H1 (cell line): ENCODE measurements at regions not wholly inside any gene's neighbourhood (a gene's known extent, or its start where the extent isn't known, plus 50 kb on each side); places are given as distances from the start of the nearest gene placed in this dataset.

Experiments used
- BCL11A ChIP-seq, 2 experiments: IDR thresholded peaks; one replicate each; pipeline ENCODE4 v1.6.1; 2011; ENCODE audit warnings: low read depth in 2 of 2, low read length in 2 of 2, mild to moderate bottlenecking in 2 of 2
- JUND ChIP-seq: IDR thresholded peaks from 2 replicates; pipeline ENCODE4 v1.6.1; 2011; ENCODE audit warnings: mild to moderate bottlenecking, improper control_type of control experiment, low read length
- MAFK ChIP-seq: IDR thresholded peaks from 2 replicates; pipeline ENCODE4 v1.6.1; 2012; ENCODE audit warnings: low read depth, mild to moderate bottlenecking, improper control_type of control experiment, low read length
- RAD21 ChIP-seq, 2 experiments: IDR thresholded peaks in 1 of 2; conservative IDR thresholded peaks in 1 of 2; 2 replicates each; pipeline ENCODE4 v1.6.1; 2011; ENCODE audit warnings: low read depth in 2 of 2, low read length in 2 of 2, improper control_type of control experiment in 1 of 2, inconsistent platforms in 1 of 2, mild to moderate bottlenecking in 1 of 2, moderate library complexity in 1 of 2
- SP1 ChIP-seq: IDR thresholded peaks from 2 replicates; pipeline ENCODE4 v1.6.1; 2011; ENCODE audit warnings: low read depth, low read length
- SUZ12 ChIP-seq: fragments of 200-600 bp; sonication (generic); IDR thresholded peaks from 2 replicates; pipeline ENCODE4 v1.6.1; 2012; ENCODE audit warnings: mild to moderate bottlenecking, inconsistent platforms, low read length, moderate library complexity, mixed read lengths
- TBP ChIP-seq: IDR thresholded peaks from 2 replicates; pipeline ENCODE4 v1.6.1; 2011; ENCODE audit warnings: low read depth, low read length, improper control_type of control experiment
- TCF12 ChIP-seq: IDR thresholded peaks from 2 replicates; pipeline ENCODE4 v1.6.1; 2011; ENCODE audit warnings: low read depth, mild to moderate bottlenecking, low read length
- ZNF274 ChIP-seq: IDR thresholded peaks from 2 replicates; pipeline ENCODE4 v1.7.0; 2012; ENCODE audit warnings: low read length, borderline replicate concordance; ENCODE audit errors: extremely low read depth
- TF ChIP-seq, protein P1 (sequence below): IDR thresholded peaks from 2 replicates; pipeline ENCODE4 v1.6.1; 2012; ENCODE audit warnings: inconsistent platforms
- TF ChIP-seq, protein P2 (sequence below), 3 experiments: IDR thresholded peaks; 1 replicate in 2 of 3; 2 replicates in 1 of 3; pipeline versions ENCODE4 v1.5.1 to v1.6.1; 2011; ENCODE audit warnings: low read length in 3 of 3, mild to moderate bottlenecking in 3 of 3, inconsistent platforms in 2 of 3, low read depth in 1 of 3, moderate library complexity in 1 of 3; ENCODE audit not compliant: insufficient read depth in 1 of 3; ENCODE audit errors: control extremely low read depth in 1 of 3

DNA sequence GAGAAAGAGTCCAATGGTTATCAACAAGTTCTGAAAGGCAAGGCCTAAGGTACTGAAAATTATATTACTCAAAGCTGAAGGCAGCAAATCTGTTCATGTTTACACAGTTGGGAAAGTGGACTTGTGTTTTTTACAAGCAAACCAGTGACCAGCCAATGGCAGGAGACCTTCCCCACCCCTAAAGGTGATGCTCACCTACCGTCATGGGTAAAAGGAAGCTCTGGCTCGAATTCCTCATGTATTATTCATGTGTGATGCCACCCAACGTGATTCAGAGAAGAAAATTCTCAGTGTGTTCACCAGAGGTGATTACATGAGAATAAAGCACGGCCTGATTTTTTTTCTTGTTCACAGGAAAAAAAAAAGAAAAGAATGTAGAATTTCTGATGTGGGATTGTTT is 1161.2 kb upstream of the SEL1L start:
- TF ChIP-seq, protein P1, sequence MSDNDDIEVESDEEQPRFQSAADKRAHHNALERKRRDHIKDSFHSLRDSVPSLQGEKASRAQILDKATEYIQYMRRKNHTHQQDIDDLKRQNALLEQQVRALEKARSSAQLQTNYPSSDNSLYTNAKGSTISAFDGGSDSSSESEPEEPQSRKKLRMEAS, result no peak
- TF ChIP-seq MAFK, result no peak
- TF ChIP-seq TCF12, result no peak
- TF ChIP-seq, protein P2, sequence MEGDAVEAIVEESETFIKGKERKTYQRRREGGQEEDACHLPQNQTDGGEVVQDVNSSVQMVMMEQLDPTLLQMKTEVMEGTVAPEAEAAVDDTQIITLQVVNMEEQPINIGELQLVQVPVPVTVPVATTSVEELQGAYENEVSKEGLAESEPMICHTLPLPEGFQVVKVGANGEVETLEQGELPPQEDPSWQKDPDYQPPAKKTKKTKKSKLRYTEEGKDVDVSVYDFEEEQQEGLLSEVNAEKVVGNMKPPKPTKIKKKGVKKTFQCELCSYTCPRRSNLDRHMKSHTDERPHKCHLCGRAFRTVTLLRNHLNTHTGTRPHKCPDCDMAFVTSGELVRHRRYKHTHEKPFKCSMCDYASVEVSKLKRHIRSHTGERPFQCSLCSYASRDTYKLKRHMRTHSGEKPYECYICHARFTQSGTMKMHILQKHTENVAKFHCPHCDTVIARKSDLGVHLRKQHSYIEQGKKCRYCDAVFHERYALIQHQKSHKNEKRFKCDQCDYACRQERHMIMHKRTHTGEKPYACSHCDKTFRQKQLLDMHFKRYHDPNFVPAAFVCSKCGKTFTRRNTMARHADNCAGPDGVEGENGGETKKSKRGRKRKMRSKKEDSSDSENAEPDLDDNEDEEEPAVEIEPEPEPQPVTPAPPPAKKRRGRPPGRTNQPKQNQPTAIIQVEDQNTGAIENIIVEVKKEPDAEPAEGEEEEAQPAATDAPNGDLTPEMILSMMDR (IDR thresholded peaks at IDR 0.05; ENCODE audit: control extremely low read depth in 1 of 3, insufficient read depth in 1 of 3, low read depth in 1 of 3, low read length in 3 of 3), result no peak
- TF ChIP-seq SP1, result no peak
- no peak for TF ChIP-seq BCL11A (IDR thresholded peaks at IDR 0.05; ENCODE audit: low read depth in 2 of 2, low read length in 2 of 2)
- no peak for TF ChIP-seq JUND
- TF ChIP-seq RAD21 (IDR thresholded peaks at IDR 0.05 in 1 of 2, conservative IDR thresholded peaks at IDR 0.05 in 1 of 2; ENCODE audit: low read depth in 2 of 2, low read length in 2 of 2), result no peak
- no peak for TF ChIP-seq TBP
- no peak for TF ChIP-seq SUZ12
- TF ChIP-seq ZNF274, result no peak
